DMS114 treated with DMSO at 0.1 percent for 48 hours (cell line): ENCODE measurements at regions not wholly inside any gene's neighbourhood (a gene's known extent, or its start where the extent isn't known, plus 50 kb on each side); places are given as distances from the start of the nearest gene placed in this dataset.
"Not testable (repeated sequence)": the region's sequence is repeated elsewhere in the genome, so short reads cannot be mapped to it uniquely, and the experiment has no call there.

Source experiments
- DNase-seq: peaks from one replicate; lab custom pipeline; 2025; ENCODE audit not compliant: unreplicated experiment; lab: John Stamatoyannopoulos, UW

DNA sequence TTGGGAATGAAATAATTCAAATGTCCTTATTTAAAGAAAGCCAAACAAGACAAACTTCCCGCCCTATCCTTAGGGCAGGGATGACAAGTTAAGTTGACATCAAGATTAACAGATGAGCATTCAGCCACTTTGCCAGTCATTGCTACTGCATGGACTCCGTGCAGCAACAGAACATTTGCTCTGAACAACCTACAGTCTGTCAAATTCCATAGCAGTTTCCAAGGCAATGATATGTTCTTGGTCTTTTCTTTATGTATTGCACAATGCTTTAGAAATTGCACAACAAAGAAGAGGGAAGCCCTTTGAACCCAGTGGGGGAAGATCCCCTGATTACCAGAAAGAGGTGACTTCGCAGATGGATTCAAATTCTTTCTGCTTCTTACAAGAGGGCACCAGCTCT is 269.8 kb downstream of the BCAT1 start:
- DNase-seq: no peak

GRCh38 chr12:24678436-24678835 is 270.5 kb downstream of the BCAT1 start:
- DNase-seq: no peak

DNA sequence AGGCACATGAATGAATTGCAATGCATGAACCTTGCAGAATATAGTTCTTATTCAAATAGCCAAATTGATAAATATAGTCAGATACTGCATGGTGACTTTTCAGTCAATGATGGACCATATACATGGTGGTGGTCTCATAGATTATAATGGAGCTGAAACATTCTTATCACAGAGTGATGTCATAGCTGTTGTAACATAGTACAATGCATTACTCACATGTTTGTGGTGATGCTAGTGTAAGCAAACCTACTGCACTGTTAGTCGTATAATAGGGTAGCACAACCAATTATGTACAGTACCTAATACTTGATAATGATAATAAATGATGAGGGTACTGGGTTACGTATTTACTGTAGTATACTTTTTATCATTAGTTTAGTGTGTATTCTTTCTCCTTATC is 280.3 kb downstream of the BCAT1 start:
- no peak for DNase-seq

GRCh38 chr12:24664161-24664880 is 284.6 kb downstream of the BCAT1 start:
- DNase-seq: no peak

GRCh38 chr12:24661657-24662096 is 287.2 kb downstream of the BCAT1 start:
- DNase-seq: no peak

DNA sequence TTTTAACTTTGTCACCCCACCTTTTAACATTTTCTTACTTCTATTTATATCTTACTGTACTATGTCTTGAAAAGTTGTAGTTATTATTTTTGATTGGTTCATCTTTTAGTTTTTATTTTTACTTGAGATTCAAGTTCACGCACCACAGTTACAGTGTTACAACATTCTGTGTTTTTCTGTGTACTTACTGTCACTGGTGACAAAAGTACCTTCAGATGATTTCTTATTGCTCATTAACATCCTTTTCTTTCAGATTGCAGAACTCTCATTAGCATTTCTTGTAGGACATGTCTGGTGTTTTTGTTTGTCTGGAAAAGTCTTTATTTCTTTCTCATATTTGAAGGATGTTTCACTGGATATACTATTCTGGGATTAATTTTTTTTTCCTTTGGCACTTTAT is 289.9 kb downstream of the BCAT1 start:
- DNase-seq: no peak

DNA sequence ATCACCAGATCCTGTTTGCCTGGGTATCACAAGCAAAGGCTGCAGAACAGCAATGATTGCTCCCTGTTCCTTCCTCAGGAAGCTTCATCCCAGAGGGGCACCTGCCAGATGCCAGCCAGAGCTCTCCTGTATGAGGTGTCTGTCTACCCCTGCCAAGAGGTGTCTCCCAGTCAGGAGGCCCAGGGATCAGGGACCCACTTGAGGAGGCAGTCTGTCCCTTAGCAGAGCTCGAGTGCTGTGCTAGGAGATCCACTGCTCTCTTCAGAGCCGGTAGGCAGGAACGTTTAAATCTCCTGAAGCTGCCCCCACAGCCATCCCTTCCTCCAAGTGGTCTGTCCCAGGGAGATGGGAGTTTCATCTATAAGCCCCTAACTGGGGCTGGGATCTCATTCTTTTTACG is 294.6 kb downstream of the BCAT1 start:
- DNase-seq: not testable (repeated sequence)

DNA sequence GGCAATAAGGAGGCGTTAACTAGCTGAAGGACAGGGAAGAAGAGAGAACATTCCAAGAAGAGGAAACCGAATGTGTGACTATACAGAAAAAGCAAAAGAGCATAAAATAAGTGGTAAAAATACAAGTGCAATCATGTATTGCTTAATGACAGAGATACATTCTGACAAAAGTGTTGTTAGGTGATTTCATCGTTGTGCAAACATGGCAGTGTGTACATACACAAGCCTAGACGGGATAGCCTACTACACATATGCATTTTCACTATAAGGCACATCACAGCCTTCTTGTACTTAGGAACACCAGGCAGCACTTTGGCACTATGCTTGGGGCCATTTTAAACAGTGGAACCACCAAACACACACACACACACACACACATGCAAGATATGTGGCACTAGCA is 299.3 kb downstream of the BCAT1 start:
- DNase-seq: no peak

DNA sequence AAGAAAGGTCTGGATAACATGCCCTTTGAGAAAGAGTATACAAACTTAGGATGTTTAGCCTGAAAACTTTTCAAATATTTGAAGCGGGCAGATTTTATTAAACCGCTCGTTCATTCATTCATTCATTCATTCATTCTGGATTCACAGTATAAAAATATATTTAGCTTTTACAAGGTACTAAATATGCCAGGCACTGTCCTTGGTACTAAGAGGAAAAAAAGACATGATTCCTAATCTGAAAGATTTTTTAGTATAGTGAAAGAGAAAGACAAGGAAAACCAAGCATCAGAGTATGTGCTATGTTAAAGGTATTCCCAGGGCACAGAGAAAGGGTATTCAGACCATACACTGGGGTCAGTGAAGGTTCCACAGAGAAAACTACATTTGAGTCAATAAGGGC is 299.7 kb downstream of the BCAT1 start:
- no peak for DNase-seq

DNA sequence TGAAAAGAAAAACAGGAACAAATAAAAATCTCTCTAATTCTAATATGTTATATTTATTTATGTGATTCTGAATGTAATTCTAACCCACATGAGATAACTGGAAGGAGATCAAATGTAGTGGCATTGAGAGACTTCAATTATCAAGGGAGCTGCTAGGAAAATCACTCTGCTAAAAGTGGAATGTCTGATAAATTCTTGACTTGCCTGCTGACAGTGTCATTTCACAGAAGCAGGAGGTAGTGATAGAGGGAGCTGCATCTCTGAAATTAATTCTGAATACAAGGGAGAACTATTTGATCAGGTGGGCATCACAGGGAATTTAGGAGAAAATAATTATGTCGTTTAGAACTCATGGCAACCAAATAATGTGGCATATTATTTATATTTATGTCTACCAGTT is 303.6 kb downstream of the BCAT1 start:
- DNase-seq: no peak

GRCh38 chr12:24643120-24644119 is 305.5 kb downstream of the BCAT1 start:
- no peak for DNase-seq

DNA sequence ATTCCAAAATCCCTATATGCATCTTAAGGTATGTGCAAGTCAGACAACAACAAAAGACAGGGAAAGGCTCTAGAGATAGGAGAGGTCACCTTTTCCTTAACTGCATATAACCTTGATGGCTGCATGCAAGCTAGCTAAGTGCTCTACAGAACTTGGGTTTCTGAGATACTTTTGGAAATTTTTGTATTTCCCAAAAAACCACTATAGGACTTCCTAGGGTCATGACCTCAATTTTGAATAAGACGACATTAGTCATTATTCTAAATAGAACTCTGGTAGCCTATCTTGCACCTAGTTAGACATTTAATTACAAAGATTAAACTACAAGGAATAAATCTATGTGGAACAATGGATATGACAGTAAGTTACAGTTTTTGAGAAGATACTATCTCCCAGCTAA is 309.3 kb downstream of the BCAT1 start:
- no peak for DNase-seq

DNA sequence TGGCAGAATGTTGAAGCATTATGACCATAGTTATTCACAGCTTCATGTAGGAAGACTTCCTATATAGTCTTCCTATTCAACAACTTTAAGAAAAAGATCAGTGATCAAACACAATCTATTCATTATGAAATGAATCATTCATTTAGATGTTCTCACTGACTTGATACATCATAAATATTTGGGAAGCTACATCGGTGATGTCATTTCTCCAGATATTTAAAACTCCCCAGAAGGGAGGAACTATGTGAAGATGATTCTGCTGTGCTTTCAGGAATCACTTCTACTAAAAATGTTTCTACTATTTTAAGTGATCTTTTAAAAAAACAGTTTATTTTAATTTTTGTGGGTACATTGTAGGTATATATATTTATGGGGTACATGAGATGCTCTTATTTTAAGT is 316.4 kb downstream of the BCAT1 start:
- no peak for DNase-seq

GRCh38 chr12:24631676-24632426 is 317.1 kb downstream of the BCAT1 start:
- DNase-seq: no peak

- DNase-seq: no peak
Observed at GRCh38 chr12:24630856-24631255, 318.0 kb downstream of the BCAT1 start.

DNA sequence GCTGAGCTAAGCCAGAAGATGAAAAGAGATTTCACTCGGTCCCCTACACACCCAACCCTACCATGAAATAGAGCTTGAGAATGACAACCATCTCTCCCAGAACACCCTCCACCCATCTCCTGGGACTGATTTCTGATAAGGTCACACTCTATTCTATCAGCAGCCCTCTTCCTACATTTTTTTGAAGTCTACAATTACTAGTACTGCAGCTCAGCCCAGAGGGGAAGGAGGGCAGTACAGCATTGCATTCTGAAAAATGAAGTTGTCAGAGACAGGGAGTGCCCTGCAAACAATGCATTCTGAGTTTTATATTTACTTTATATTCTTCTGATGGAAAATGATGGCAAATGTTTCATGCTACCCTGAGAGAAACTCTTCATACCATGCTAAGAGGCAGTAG is 318.5 kb downstream of the BCAT1 start:
- no peak for DNase-seq

- DNase-seq: no peak
Observed at GRCh38 chr12:24625103-24625502, 323.8 kb downstream of the BCAT1 start.

DNA sequence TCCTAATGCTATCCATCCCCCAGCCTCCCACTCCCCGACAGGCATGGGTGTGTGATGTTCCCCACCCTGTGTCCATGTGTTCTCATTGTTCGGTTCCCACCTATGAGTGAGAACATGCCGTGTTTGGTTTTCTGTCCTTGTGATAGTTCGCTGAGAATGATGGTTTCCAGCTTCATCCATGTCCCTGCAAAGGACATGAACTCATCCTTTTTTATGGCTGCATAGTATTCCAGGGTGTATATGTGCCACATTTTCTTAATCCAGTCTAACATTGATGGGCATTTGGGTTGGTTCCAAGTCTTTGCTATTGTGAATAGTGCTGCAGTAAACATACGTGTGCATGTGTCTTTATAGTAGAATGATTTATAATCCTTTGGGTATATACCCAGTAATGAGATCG is 328.9 kb downstream of the BCAT1 start:
- not testable (repeated sequence) for DNase-seq

GRCh38 chr12:24617471-24617870 is 331.4 kb downstream of the BCAT1 start:
- no peak for DNase-seq

GRCh38 chr12:24615967-24616411 is 332.9 kb downstream of the BCAT1 start:
- DNase-seq: no peak

DNA sequence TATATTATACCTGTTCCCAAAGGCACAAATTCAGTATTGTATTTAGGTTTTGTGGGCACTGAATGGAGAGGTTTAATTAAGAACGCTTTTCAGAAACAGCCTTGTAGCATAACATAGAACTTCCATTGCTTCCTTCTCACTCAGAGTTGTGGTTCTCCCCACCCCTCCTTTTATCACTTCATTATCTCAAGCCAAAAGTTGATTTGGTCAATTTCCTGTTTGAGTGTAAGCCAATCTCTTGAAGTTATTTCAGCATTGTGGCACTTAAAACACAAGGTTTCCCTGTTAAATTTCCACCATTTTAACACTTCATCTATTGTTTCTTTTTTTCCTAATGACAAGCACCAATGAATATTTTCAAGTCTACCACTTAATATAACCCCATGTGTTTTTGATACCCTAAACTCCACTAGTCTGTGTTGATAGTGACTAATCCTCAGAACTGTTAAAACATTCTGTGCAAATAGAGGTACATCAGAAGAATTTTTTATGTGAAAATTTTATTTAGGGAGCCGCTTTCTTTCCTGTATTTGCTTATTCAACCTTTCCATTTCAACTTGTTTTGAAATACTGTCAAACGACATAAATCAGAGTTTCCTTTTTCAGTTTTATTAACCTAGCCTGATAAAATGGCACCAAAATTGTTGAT is 340.1 kb downstream of the BCAT1 start:
- no peak for DNase-seq
